ENCODE measurements at regions not wholly inside any gene's neighbourhood (a gene's known extent, or its start where the extent isn't known, plus 50 kb on each side); places are given as distances from the start of the nearest gene placed in this dataset.

GRCh38 chr2:183463821-183464220 is 339.6 kb downstream of the NUP35 start:
- H3K4me3 Mint-ChIP-seq = no peak overlapping the region
- no peaks in the 10 kb centered on the region for H3K27me3 Mint-ChIP-seq
- no peak overlapping the region for H3K4me3 ChIP-seq (ENCODE audit: low read length)
- no peaks in the 10 kb centered on the region for H3K36me3 ChIP-seq (ENCODE audit: insufficient read depth, low read length)
- no peaks in the 10 kb centered on the region for H3K27me3 ChIP-seq (ENCODE audit: control insufficient read depth in 1 of 2, insufficient read depth in 2 of 2, low read length in 2 of 2)
- H3K4me1 Mint-ChIP-seq (ENCODE audit: low read depth) = no peaks in the 10 kb centered on the region
- H3K36me3 Mint-ChIP-seq (ENCODE audit: low read depth) = no peaks in the 10 kb centered on the region
- POLR2A ChIA-PET = no interaction called here
- TF ChIP-seq CTCF (IDR thresholded peaks at IDR 0.05) = no peak
- H3K4me1 ChIP-seq (ENCODE audit: insufficient read depth, low read length) = no peaks in the 10 kb centered on the region
- H3K27ac ChIP-seq (ENCODE audit: low read depth in 1 of 2, low read length in 2 of 2) = no peak overlapping the region
- intact Hi-C loops (cut with DNase I, micrococcal nuclease) = no loop called here
- DNase-seq (no peak), ATAC-seq (ENCODE audit: poor library complexity) (no peak)
- no peak overlapping the region for H3K27ac Mint-ChIP-seq
- H3K9me3 Mint-ChIP-seq = peaks cover 5% of the 10 kb centered on the region
- CTCF ChIA-PET = no interaction called here
- no peaks in the 10 kb centered on the region for H3K9me3 ChIP-seq (ENCODE audit: control insufficient read depth in 1 of 2, insufficient read depth in 1 of 2, low read length in 2 of 2)

DNA sequence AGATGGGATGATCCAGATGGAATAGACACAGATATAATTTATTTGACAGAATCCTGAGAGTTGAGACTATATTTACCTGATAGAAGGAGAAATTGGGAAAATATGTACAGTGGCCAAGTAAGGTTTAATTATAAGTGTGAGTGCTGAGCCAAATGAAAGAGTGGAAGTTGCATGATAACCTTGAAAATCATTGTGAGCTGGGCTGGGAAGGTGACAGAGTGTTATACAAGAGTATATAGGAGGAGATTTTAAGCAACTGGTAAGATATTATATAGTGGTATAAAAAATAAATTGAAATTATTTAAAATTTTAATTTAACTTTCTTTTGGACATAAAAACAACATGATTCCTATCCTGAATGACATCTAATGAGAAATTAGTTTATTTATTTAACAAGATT is 340.8 kb downstream of the NUP35 start:
- no peaks in the 10 kb centered on the region for H3K4me1 Mint-ChIP-seq (ENCODE audit: low read depth)
- DNase-seq = no peak
- ChIA-PET CTCF (no interaction called here), POLR2A (no interaction called here)
- no peaks in the 10 kb centered on the region for H3K36me3 ChIP-seq (ENCODE audit: insufficient read depth, low read length)
- no peaks in the 10 kb centered on the region for H3K4me1 ChIP-seq (ENCODE audit: insufficient read depth, low read length)
- H3K27ac Mint-ChIP-seq = no peak overlapping the region
- intact Hi-C loops (cut with DNase I, micrococcal nuclease) = no loop called here
- peaks cover 9% of the 10 kb centered on the region for H3K9me3 Mint-ChIP-seq
- no peak for TF ChIP-seq CTCF (IDR thresholded peaks at IDR 0.05)
- ATAC-seq (ENCODE audit: poor library complexity) = no peak
- H3K27me3 ChIP-seq (ENCODE audit: control insufficient read depth in 1 of 2, insufficient read depth in 2 of 2, low read length in 2 of 2) = no peaks in the 10 kb centered on the region
- no peak overlapping the region for H3K4me3 ChIP-seq (ENCODE audit: low read length)
- no peaks in the 10 kb centered on the region for H3K27me3 Mint-ChIP-seq
- no peak overlapping the region for H3K27ac ChIP-seq (ENCODE audit: low read depth in 1 of 2, low read length in 2 of 2)
- H3K4me3 Mint-ChIP-seq = no peak overlapping the region
- H3K36me3 Mint-ChIP-seq (ENCODE audit: low read depth) = no peaks in the 10 kb centered on the region
- no peaks in the 10 kb centered on the region for H3K9me3 ChIP-seq (ENCODE audit: control insufficient read depth in 1 of 2, insufficient read depth in 1 of 2, low read length in 2 of 2)

DNA sequence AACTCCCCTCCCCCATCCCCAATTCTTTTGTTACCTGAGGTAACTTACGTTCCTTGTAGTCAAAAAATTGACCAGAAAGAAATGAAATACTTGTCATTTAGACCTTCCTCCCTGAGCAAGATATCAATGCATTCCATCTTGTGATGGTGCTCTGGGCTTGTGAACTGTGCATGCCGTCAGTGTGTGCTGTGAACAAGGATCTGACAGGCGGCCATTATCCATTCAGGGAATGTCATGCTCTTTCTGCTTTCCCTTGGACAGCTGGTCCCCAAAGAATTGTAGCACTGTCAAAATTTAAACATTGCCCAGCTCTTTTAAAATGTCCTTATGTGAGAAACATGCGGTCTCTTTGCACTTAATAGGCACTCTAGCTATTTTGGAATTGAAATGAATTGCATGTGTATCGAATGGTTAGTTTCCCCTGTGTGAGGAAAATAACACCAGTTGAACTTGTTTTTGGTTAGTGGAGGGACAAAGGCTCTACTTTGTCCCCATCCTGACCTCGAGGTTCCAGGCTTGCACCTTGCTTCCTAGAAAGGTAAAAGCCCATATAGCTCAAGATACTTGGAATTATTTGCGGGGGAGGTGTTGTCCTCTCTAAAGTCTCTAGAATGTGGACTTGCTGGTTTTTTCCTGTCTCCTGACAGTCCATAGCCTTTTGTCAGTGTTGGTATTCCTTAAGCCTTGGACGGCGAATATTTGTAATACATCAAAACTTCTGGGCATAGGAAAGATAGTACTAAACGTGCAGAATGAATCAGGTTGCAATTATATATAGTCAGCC is 350.9 kb downstream of the NUP35 start:
- no peak overlapping the region for H3K4me3 Mint-ChIP-seq
- peaks cover 2% of the 10 kb centered on the region for H3K9me3 Mint-ChIP-seq
- no peaks in the 10 kb centered on the region for H3K27me3 ChIP-seq (ENCODE audit: control insufficient read depth in 1 of 2, insufficient read depth in 2 of 2, low read length in 2 of 2)
- TF ChIP-seq CTCF (IDR thresholded peaks at IDR 0.05) = no peak
- ChIA-PET POLR2A (no interaction called here), CTCF (no interaction called here)
- H3K36me3 Mint-ChIP-seq (ENCODE audit: low read depth) = no peaks in the 10 kb centered on the region
- no peak overlapping the region for H3K27ac Mint-ChIP-seq
- H3K9me3 ChIP-seq (ENCODE audit: control insufficient read depth in 1 of 2, insufficient read depth in 1 of 2, low read length in 2 of 2) = peaks cover 0 to 25% of the 10 kb centered on the region in 2 experiments
- ATAC-seq (ENCODE audit: poor library complexity) (no peak), DNase-seq (no peak)
- no peaks in the 10 kb centered on the region for H3K27me3 Mint-ChIP-seq
- H3K4me3 ChIP-seq (ENCODE audit: low read length) = no peak overlapping the region
- intact Hi-C loops (cut with DNase I, micrococcal nuclease) = no loop called here
- no peaks in the 10 kb centered on the region for H3K4me1 Mint-ChIP-seq (ENCODE audit: low read depth)
- no peaks in the 10 kb centered on the region for H3K4me1 ChIP-seq (ENCODE audit: insufficient read depth, low read length)
- H3K27ac ChIP-seq (ENCODE audit: low read depth in 1 of 2, low read length in 2 of 2) = no peak overlapping the region
- no peaks in the 10 kb centered on the region for H3K36me3 ChIP-seq (ENCODE audit: insufficient read depth, low read length)
